HUDEP-2 (cell line): ENCODE measurements at regions not wholly inside any gene's neighbourhood (a gene's known extent, or its start where the extent isn't known, plus 50 kb on each side); places are given as distances from the start of the nearest gene placed in this dataset.
"Not testable (repeated sequence)": the region's sequence is repeated elsewhere in the genome, so short reads cannot be mapped to it uniquely, and the experiment has no call there.

Source experiments
- DNase-seq, 76 experiments: peaks; one replicate each; lab custom pipeline; 2025; ENCODE audit not compliant: unreplicated experiment in 76 of 76; lab: John Stamatoyannopoulos, UW

DNA sequence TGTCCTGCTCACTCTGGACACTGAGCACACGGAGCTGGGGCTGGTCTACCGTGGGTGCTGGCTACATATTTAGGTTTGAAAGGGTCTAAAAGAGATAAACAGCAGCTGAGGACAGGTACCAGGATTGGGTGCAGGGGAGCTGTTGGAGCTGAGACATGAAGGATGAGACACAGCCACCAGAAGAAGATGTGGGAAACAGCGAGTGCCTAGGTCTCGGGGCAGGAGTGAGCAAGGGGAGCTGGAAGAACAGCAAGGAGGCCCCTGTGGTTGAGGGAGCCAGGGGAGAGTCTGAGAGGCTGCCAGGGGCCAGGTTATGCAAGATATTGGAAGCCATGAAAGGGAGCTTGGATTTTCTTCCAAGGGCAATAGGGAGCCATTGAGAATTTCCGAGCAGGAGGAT is 434.0 kb upstream of the SULF2 start:
- no peak for DNase-seq

GRCh38 chr20:48217190-48217589 is 431.9 kb upstream of the SULF2 start:
- no peak for DNase-seq

- no peak for DNase-seq
Measured at GRCh38 chr20:48215536-48215935, 430.3 kb upstream of the SULF2 start.

- no peak for DNase-seq
Measured at GRCh38 chr20:48214601-48215000, 429.3 kb upstream of the SULF2 start.

- DNase-seq: not testable (repeated sequence)
Measured at GRCh38 chr20:48213635-48214034, 428.4 kb upstream of the SULF2 start.

GRCh38 chr20:48212806-48213509 is 427.7 kb upstream of the SULF2 start:
- no peak for DNase-seq

- DNase-seq: no peak
Measured at GRCh38 chr20:48211847-48212246, 426.6 kb upstream of the SULF2 start.

- DNase-seq: no peak
Measured at GRCh38 chr20:48211238-48211637, 426.0 kb upstream of the SULF2 start.

GRCh38 chr20:48210111-48211027 is 425.1 kb upstream of the SULF2 start:
- DNase-seq: no peak

GRCh38 chr20:48209102-48209501 is 423.8 kb upstream of the SULF2 start:
- no peak for DNase-seq

DNA sequence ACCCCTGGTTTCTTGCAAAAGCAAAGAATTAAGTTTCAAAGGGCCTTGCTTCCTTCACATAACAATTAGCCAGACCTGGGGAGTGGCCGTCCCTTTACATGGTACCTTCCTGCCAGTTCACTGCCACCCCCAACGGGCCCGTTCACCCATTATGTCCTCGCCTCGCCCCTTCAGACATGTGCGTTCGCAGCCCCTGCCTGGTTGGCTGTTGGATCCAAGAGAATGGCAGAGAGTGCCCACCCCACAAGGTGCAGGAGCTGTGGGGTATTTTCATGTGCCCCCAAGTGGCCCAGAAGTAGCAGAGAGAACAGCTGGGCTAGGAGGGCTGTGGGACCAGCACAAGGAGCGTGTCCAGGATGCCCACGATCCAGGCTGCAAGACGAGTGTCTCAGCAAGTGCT is 422.9 kb upstream of the SULF2 start:
- no peak for DNase-seq

GRCh38 chr20:48207505-48207904 is 422.2 kb upstream of the SULF2 start:
- no peak for DNase-seq

DNA sequence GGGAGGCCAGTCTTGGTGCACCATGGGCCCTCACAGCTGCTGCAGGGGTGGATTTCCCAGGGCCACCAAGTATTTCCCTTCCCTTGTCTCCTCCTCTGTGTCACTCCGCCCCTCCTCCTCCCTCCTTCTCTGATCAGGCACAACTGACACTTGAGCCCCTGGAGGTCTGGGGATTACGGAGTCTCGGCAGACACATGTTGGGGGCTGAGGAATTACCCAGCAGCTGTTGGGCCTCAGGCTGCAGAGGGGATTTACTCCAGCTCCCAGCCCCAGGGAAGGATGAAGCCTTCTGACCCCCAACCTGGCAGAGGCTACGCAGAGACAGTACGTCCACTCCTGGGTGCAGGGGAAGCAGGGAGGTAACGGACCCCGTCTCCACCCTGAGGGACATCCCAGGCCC is 420.5 kb upstream of the SULF2 start:
- DNase-seq: no peak

GRCh38 chr20:48205281-48205782 is 420.1 kb upstream of the SULF2 start:
- DNase-seq: no peak

- DNase-seq: no peak
Measured at GRCh38 chr20:48204499-48204898, 419.2 kb upstream of the SULF2 start.

- DNase-seq: no peak
Measured at GRCh38 chr20:48203252-48203651, 418.0 kb upstream of the SULF2 start.

DNA sequence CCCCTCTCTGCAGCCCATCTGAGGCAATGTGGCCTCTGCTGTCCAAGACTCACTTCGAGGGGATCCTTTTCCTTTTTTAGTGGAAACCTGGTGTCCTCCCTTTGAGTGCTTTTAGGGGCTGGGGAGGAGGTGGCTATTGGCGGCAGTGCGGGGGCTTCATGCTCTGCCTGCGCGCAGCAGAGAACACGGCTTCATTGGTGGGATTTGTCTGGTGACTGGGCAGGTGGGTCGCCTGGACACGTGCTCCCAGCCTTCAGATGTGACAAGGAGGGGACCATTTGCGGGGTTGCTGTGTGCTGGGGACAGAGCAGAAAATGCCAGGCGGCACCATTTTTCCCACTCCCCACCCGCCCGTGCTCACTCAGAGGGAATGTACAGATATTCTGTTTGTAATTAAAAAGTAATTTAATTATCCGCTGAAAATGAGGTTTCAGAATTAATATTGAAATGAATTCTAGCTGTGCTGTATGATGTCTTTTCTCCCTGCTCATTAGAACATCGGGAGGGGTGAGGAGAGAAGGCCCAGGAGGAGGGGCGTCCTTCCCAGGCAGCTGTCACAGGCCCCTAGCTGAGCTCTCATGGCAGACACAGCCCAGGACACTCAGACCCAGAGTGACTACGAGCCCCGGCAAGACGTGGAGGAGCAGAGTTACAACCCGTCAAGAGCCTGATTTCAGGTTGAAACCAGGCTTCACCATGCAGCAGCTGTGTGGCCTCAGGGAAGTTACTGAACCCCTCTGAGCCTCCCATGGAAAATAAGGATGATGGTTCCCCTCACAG is 417.2 kb upstream of the SULF2 start:
- no peak for DNase-seq

DNA sequence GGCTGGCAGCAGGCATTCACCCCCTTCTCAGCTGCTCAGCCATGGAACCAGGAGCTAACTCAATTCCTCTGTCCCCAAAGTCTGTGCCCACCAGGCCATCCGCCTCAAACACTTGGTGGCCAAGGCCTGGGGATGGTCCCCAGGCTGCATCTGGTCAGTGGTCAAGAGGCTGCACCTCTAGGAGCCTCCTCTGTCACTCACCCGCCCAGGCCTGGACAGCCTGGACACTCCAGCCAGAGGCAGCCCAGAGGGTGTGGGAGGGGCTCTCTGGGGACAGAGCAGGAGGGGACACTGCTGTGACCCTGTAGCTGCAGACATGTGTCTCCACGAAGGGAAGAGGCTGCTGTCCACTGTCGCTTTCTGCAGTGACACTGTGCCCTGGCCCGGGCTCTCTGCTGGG is 416.6 kb upstream of the SULF2 start:
- no peak for DNase-seq

GRCh38 chr20:48201188-48201587 is 415.9 kb upstream of the SULF2 start:
- no peak for DNase-seq

DNA sequence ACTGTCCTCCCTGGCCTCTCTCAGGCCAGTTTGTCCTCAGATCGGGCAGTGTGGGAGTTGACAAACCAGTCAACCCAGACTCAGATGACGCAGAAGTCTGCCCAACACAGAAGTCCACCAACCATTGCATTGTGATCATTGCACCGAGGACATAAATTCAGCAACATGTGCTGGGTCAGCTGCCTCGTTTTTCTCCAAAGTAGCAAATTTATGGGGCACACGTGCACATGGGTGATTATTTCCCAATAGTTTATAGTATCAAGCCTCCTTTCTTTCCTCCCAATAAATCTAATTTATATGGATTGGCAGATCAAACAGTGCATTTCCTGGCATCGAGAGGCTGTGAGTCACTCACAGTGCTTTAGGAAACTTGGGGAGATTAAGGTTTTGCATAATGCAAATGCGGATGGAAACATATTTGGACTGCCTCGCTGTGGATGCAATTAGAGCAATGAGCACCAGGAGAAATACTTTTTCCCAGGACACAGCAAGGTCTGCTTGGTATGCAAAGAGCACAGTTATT is 413.7 kb upstream of the SULF2 start:
- DNase-seq: no peak

- DNase-seq: no peak
Measured at GRCh38 chr20:48197066-48197465, 411.8 kb upstream of the SULF2 start.
